ENCODE measurements at regions not wholly inside any gene's neighbourhood (a gene's known extent, or its start where the extent isn't known, plus 50 kb on each side); places are given as distances from the start of the nearest gene placed in this dataset.

DNA sequence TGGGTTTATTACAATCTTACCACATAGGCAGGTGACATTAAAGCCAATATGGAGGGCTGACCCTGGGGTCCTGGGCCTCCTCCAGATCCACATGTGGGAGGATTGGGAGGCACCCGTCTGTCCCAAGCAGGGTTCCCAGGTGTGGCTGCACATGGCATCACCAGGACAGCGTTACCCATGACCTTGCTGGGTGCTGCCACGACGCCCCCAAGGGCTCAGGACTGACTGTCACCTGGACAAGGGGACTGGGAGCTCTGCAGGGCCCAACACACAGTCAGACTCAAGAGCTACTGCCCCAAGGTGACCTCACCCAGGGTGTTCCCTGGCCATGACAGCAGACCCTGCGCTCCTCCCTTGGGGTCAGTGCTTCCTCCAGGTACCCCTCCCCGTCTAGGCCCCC lies 437.4 kb upstream of the MYT1L start:
- TF ChIP-seq CTCF (conservative IDR thresholded peaks at IDR 0.05; ENCODE audit: low read length) (no peak), EZH2phosphoT487 (IDR thresholded peaks at IDR 0.05; ENCODE audit: borderline replicate concordance, low read depth, low read length) (no peak)
